Kidney (tissue), 13 donors: ENCODE measurements at regions not wholly inside any gene's neighbourhood (a gene's known extent, or its start where the extent isn't known, plus 50 kb on each side); places are given as distances from the start of the nearest gene placed in this dataset.
A peak's percentile ranks its signal among the peaks of the same experiment; 100 is the strongest.

ENCODE experiments used
- DNase-seq, 5 donors: peaks; one replicate each; pipeline ENCODE4 v3.0.0-alpha.2; 2013 to 2020
- FAIRE-seq: peaks from 2 replicates; lab custom pipeline; 2012; peaks lifted over from hg19 to GRCh38; lab: Jason Lieb, UNC
- H3K27ac ChIP-seq, 2 donors: one replicate each; pipeline ENCODE4 v1.7.0; 2013; ENCODE audit warnings: low read depth in 2 of 2, low read length in 2 of 2, inconsistent platforms in 1 of 2
- H3K27me3 ChIP-seq: one replicate; pipeline ENCODE4 v1.7.1; 2013; ENCODE audit warnings: low read length, inconsistent platforms; ENCODE audit not compliant: control insufficient read depth, insufficient read depth
- H3K36me3 ChIP-seq, 3 donors: one replicate each; pipeline versions ENCODE4 v1.7.0 to v1.7.1; 2013; ENCODE audit warnings: low read length in 3 of 3, control low read depth in 1 of 3, inconsistent platforms in 1 of 3; ENCODE audit not compliant: insufficient read depth in 3 of 3, control insufficient read depth in 2 of 3
- H3K4me1 ChIP-seq, 3 donors: one replicate each; pipeline versions ENCODE4 v1.7.0 to v1.7.1; 2013; ENCODE audit warnings: low read length in 3 of 3, inconsistent platforms in 1 of 3, low read depth in 1 of 3; ENCODE audit not compliant: control insufficient read depth in 2 of 3, insufficient read depth in 2 of 3
- H3K4me3 ChIP-seq, 3 donors: one replicate each; pipeline versions ENCODE4 v1.7.0 to v1.8.1; 2013; ENCODE audit warnings: low read length in 3 of 3, control low read depth in 1 of 3, inconsistent platforms in 1 of 3
- H3K9ac ChIP-seq, 3 donors: one replicate each; pipeline versions ENCODE4 v1.7.0 to v1.7.1; 2013; ENCODE audit warnings: low read length in 3 of 3, control low read depth in 1 of 3, inconsistent platforms in 1 of 3
- H3K9me3 ChIP-seq, 3 donors: one replicate each; pipeline versions ENCODE4 v1.7.0 to v1.7.1; 2013; ENCODE audit warnings: low read length in 3 of 3, control low read depth in 1 of 3, inconsistent platforms in 1 of 3; ENCODE audit not compliant: control insufficient read depth in 2 of 3, insufficient read depth in 1 of 3
- CTCF ChIP-seq: IDR thresholded peaks from 3 replicates; pipeline ENCODE4 v1.5.1; 2012; ENCODE audit warnings: mild to moderate bottlenecking, moderate library complexity, borderline replicate concordance; ENCODE audit not compliant: insufficient read depth; ENCODE audit errors: extremely low read depth
- intact Hi-C: fragments of 100-400 bp; cut with DNase I; formaldehyde crosslinking; loops from one replicate; pipeline ENCODE4 v1.11.1; 2022
- donor health status: control.
- donor health status: control.
- donor health status: control.
- donor health status: control.
- donor health status: control.
- donor health status: DM: yes; HTN: yes; CAD: no.
- donor health status: Normal renal cell carcinoma (clear cell type).

- Histone ChIP-seq H3K27ac (no peak overlapping the region), H3K4me3 (no peak overlapping the region), H3K4me1 (no peaks in the 10 kb centered on the region), H3K36me3 (no peaks in the 10 kb centered on the region), H3K9me3 (no peaks in the 10 kb centered on the region), H3K27me3 (no peaks in the 10 kb centered on the region), H3K9ac (no peak overlapping the region)
- TF ChIP-seq CTCF = no peak
- peak in 1 of 5 donors; percentile 8 for DNase-seq
- intact Hi-C loops = no loop called here
- FAIRE-seq = no peak
Measured at GRCh38 chr4:151468715-151469696, 60.0 kb downstream of the FHIP1A start.

- Histone ChIP-seq H3K9ac (no peak overlapping the region), H3K27ac (no peak overlapping the region), H3K4me1 (no peaks in the 10 kb centered on the region), H3K27me3 (no peaks in the 10 kb centered on the region), H3K9me3 (no peaks in the 10 kb centered on the region), H3K4me3 (no peak overlapping the region), H3K36me3 (no peaks in the 10 kb centered on the region)
- FAIRE-seq (no peak), DNase-seq (peak in 1 of 5 donors; percentile 5)
- no peak for TF ChIP-seq CTCF
- intact Hi-C loops = no loop called here
Measured at GRCh38 chr4:151469970-151470369, 61.0 kb downstream of the FHIP1A start.

GRCh38 chr4:151471728-151472127 lies 62.8 kb downstream of the FHIP1A start:
- DNase-seq (no peak), FAIRE-seq (no peak)
- H3K36me3 ChIP-seq = no peaks in the 10 kb centered on the region
- H3K4me3 ChIP-seq = no peak overlapping the region
- H3K27ac ChIP-seq = no peak overlapping the region
- H3K4me1 ChIP-seq = no peaks in the 10 kb centered on the region
- H3K27me3 ChIP-seq = no peaks in the 10 kb centered on the region
- H3K9ac ChIP-seq = no peak overlapping the region
- intact Hi-C loops = no loop called here
- H3K9me3 ChIP-seq = no peaks in the 10 kb centered on the region
- no peak for TF ChIP-seq CTCF
